Stimulated activated naive B cell treated with anti-CD40 and anti-IgM and Interleukin-4, amounts not matched to agents 10 μg/mL and 1 μg/mL and 100 μg/mL, for 72 hours (primary cell): ENCODE measurements at regions not wholly inside any gene's neighbourhood (a gene's known extent, or its start where the extent isn't known, plus 50 kb on each side); places are given as distances from the start of the nearest gene placed in this dataset.
"Not testable (repeated sequence)": the region's sequence is repeated elsewhere in the genome, so short reads cannot be mapped to it uniquely, and the experiment has no call there.

Source experiments
- ATAC-seq, 2 donors: fragments of 150-1000 bp; cut with Tn5 transposase; replicated peaks; 2 replicates each; pipeline ENCODE4 v1.10.0; 2021; ENCODE audit warnings: moderate library complexity in 1 of 2
- DNase-seq: peaks from one replicate; pipeline ENCODE4 v3.0.0; 2021
- H3K27ac Mint-ChIP-seq: one replicate; pipeline ENCODE4 v1.8.0; 2022; ENCODE audit warnings: mild to moderate bottlenecking, mixed read lengths
- H3K27me3 Mint-ChIP-seq, 2 donors: one replicate each; pipeline ENCODE4 v1.8.0; 2022; ENCODE audit warnings: mixed read lengths in 2 of 2
- H3K36me3 Mint-ChIP-seq, 2 donors: one replicate each; pipeline ENCODE4 v1.8.0; 2022; ENCODE audit warnings: mixed read lengths in 2 of 2, mild to moderate bottlenecking in 1 of 2
- H3K4me1 Mint-ChIP-seq, 2 donors: one replicate each; pipeline ENCODE4 v1.8.0; 2022; ENCODE audit warnings: mixed read lengths in 2 of 2, mild to moderate bottlenecking in 1 of 2
- H3K4me3 Mint-ChIP-seq, 2 donors: one replicate each; pipeline ENCODE4 v1.8.0; 2022; ENCODE audit warnings: mild to moderate bottlenecking in 2 of 2, mixed read lengths in 2 of 2, moderate library complexity in 1 of 2
- H3K9me3 Mint-ChIP-seq, 2 donors: one replicate each; pipeline ENCODE4 v1.8.0; 2022; ENCODE audit warnings: mixed read lengths in 2 of 2, mild to moderate bottlenecking in 1 of 2

DNA sequence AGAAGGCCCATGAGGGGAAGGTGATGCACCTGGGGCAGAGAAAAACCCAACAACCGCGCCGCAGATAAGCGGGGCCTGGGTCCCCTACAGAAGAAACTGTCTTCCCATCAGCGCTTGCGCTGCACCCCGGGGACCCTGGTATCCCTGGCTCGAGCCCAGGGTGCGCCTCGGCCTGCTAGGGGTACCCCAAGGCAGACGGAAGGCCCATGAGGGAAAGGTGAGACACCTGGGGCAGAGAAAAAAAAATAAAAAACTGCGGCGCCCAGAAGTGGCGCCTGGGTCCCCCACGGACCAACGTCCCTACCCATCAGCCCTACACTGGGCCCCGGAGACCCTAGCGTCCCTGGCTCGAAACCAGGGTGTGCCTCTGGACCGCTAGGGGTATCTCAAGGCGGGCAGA, 190.8 kb downstream of the POTEM start:
- not testable (repeated sequence) for H3K27ac Mint-ChIP-seq, H3K9me3 Mint-ChIP-seq, H3K4me3 Mint-ChIP-seq, ATAC-seq, DNase-seq, H3K4me1 Mint-ChIP-seq, H3K27me3 Mint-ChIP-seq, H3K36me3 Mint-ChIP-seq

- H3K4me1 Mint-ChIP-seq, H3K4me3 Mint-ChIP-seq, DNase-seq, H3K36me3 Mint-ChIP-seq, H3K27me3 Mint-ChIP-seq, ATAC-seq, H3K27ac Mint-ChIP-seq, H3K9me3 Mint-ChIP-seq: not testable (repeated sequence)
Observed at GRCh38 chr14:19158588-19158987, 191.4 kb downstream of the POTEM start.

GRCh38 chr14:19159003-19159625, 191.9 kb downstream of the POTEM start:
- H3K27me3 Mint-ChIP-seq, ATAC-seq, DNase-seq, H3K27ac Mint-ChIP-seq, H3K36me3 Mint-ChIP-seq, H3K4me3 Mint-ChIP-seq, H3K4me1 Mint-ChIP-seq, H3K9me3 Mint-ChIP-seq: not testable (repeated sequence)

DNA sequence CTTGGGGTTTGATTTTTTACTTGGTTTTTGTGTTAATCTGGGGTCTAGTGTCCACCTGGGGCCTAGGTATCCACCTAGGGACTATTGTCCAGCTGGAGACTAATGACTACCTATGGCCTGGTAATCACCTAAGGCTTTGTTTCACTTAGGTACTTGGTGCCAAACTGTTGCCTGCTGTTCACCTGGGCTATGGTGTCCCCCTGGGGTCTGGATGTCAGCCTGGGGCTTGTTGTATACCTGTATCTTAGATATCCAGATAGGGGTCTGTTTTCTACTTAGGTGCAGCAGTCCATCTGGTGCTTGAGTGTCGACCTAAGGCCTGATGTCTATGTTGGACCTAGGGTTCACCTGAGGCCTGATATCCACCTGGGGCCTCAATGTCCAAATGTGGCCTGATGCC, 193.1 kb downstream of the POTEM start:
- H3K27me3 Mint-ChIP-seq, ATAC-seq, H3K27ac Mint-ChIP-seq, DNase-seq, H3K4me1 Mint-ChIP-seq, H3K9me3 Mint-ChIP-seq, H3K36me3 Mint-ChIP-seq, H3K4me3 Mint-ChIP-seq: not testable (repeated sequence)

- not testable (repeated sequence) for H3K9me3 Mint-ChIP-seq, ATAC-seq, DNase-seq, H3K4me3 Mint-ChIP-seq, H3K36me3 Mint-ChIP-seq, H3K27me3 Mint-ChIP-seq, H3K4me1 Mint-ChIP-seq, H3K27ac Mint-ChIP-seq
Observed at GRCh38 chr14:19161251-19162033, 194.2 kb downstream of the POTEM start.

GRCh38 chr14:19162034-19162706, 194.9 kb downstream of the POTEM start:
- not testable (repeated sequence) for H3K4me1 Mint-ChIP-seq, H3K4me3 Mint-ChIP-seq, H3K27me3 Mint-ChIP-seq, DNase-seq, ATAC-seq, H3K36me3 Mint-ChIP-seq, H3K9me3 Mint-ChIP-seq, H3K27ac Mint-ChIP-seq

DNA sequence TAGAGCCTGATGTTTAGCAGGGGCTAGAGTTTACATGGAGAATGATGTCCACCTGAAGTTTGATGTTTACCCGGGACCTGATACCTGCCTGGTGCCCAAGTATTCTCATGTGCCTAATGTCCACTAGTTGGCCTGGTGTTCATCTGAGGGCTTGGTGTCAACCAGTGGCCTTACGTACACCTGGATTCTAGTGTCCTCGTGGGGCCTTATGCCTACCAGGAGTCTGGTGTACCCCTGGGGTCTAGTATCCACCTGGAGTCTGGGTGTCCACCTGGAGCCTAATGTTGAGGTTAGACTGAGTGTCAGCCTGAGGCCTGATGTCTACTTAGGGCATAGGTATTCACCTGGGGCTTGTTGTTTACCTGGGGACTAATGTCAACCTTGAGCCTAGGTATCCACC, 195.7 kb downstream of the POTEM start:
- H3K4me1 Mint-ChIP-seq, H3K4me3 Mint-ChIP-seq, DNase-seq, H3K9me3 Mint-ChIP-seq, ATAC-seq, H3K36me3 Mint-ChIP-seq, H3K27ac Mint-ChIP-seq, H3K27me3 Mint-ChIP-seq: not testable (repeated sequence)

- ATAC-seq, H3K4me3 Mint-ChIP-seq, H3K4me1 Mint-ChIP-seq, H3K27ac Mint-ChIP-seq, H3K36me3 Mint-ChIP-seq, DNase-seq, H3K27me3 Mint-ChIP-seq, H3K9me3 Mint-ChIP-seq: not testable (repeated sequence)
Observed at GRCh38 chr14:19163891-19164290, 196.7 kb downstream of the POTEM start.

GRCh38 chr14:19164426-19164825, 197.2 kb downstream of the POTEM start:
- H3K4me1 Mint-ChIP-seq, H3K27me3 Mint-ChIP-seq, ATAC-seq, DNase-seq, H3K4me3 Mint-ChIP-seq, H3K36me3 Mint-ChIP-seq, H3K27ac Mint-ChIP-seq, H3K9me3 Mint-ChIP-seq: not testable (repeated sequence)

DNA sequence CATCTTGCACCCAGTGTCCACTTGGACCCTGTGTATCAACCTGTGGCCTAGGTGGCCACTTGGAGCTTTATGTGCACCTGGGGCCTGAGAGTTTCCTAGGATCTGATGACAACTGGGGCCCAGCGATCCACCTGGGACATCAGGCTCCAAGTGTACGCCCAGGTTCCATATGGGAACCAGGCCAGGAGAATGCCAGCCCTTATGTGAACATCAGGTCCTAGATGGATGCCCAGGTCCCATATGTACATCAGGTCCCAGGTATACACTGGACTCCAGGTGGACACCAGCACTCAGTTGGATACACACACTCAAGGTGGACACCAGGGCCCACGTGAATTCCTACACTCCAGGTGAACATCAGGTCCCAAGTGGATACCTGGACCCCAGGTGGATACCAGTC, 198.8 kb downstream of the POTEM start:
- H3K27ac Mint-ChIP-seq, H3K4me1 Mint-ChIP-seq, ATAC-seq, H3K27me3 Mint-ChIP-seq, H3K4me3 Mint-ChIP-seq, H3K9me3 Mint-ChIP-seq, DNase-seq, H3K36me3 Mint-ChIP-seq: not testable (repeated sequence)

- not testable (repeated sequence) for DNase-seq, H3K4me1 Mint-ChIP-seq, H3K27ac Mint-ChIP-seq, H3K4me3 Mint-ChIP-seq, H3K36me3 Mint-ChIP-seq, H3K9me3 Mint-ChIP-seq, ATAC-seq, H3K27me3 Mint-ChIP-seq
Observed at GRCh38 chr14:19167454-19168190, 200.4 kb downstream of the POTEM start.

DNA sequence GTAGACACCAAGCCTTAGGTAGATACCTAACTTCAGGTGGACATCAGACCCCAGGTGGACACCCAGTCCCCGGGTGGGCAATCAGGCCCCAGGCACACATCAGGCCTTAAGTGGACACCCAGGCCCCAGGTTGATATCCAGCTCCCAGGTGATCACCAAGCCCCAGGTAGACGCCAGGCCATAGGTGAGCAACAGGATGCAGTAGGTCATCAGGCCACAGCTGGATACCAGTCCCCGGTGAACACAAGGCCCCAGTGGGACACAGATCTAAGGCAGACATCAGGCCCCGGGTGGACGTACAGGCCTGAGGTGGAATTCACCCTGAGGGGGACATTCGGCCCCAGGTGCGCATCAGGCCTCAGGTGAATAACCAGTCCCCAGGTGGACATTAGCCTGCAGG, 201.0 kb downstream of the POTEM start:
- DNase-seq, H3K27me3 Mint-ChIP-seq, ATAC-seq, H3K9me3 Mint-ChIP-seq, H3K27ac Mint-ChIP-seq, H3K36me3 Mint-ChIP-seq, H3K4me3 Mint-ChIP-seq, H3K4me1 Mint-ChIP-seq: not testable (repeated sequence)

DNA sequence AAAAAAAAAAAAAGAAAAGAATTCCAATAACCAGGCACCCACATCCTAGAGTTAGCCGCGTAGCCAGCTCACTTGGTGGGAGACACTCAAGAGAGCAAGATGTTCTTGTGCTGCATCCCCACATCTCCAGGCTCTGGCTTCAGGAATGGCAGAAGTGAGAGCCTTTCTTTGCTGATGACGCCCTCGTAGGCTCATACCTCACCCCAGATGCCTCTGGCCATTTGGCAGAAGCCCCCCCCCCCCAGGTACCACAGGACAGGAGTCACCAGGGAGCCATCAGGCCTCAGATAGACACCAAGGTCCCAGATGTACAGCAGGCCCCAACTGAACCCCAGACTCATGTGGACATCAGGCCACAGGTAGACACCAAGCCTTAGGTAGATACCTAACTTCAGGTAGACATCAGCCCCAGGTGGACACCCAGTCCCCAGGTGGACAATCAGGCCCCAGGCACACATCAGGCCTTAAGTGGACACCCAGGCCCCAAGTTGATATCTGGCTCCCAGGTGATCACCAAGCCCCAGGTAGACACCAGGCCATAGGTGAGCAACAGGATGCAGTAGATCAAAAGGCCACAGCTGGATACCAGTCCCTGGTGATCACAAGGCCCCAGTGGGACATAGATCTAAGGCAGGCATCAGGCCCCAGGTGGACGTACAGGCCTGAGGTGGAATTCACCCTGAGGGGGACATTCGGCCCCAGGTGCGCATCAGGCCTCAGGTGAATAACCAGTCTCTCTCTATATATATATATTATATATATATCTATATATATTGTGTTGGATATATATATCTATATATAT, 202.5 kb downstream of the POTEM start:
- not testable (repeated sequence) for H3K36me3 Mint-ChIP-seq, H3K27ac Mint-ChIP-seq, H3K4me3 Mint-ChIP-seq, H3K4me1 Mint-ChIP-seq, ATAC-seq, H3K9me3 Mint-ChIP-seq, H3K27me3 Mint-ChIP-seq, DNase-seq

GRCh38 chr14:19172745-19173144, 205.5 kb downstream of the POTEM start:
- H3K4me3 Mint-ChIP-seq, H3K27ac Mint-ChIP-seq, H3K27me3 Mint-ChIP-seq, ATAC-seq, DNase-seq, H3K4me1 Mint-ChIP-seq, H3K36me3 Mint-ChIP-seq, H3K9me3 Mint-ChIP-seq: not testable (repeated sequence)
